ENCODE measurements at regions not wholly inside any gene's neighbourhood (a gene's known extent, or its start where the extent isn't known, plus 50 kb on each side); places are given as distances from the start of the nearest gene placed in this dataset.

DNA sequence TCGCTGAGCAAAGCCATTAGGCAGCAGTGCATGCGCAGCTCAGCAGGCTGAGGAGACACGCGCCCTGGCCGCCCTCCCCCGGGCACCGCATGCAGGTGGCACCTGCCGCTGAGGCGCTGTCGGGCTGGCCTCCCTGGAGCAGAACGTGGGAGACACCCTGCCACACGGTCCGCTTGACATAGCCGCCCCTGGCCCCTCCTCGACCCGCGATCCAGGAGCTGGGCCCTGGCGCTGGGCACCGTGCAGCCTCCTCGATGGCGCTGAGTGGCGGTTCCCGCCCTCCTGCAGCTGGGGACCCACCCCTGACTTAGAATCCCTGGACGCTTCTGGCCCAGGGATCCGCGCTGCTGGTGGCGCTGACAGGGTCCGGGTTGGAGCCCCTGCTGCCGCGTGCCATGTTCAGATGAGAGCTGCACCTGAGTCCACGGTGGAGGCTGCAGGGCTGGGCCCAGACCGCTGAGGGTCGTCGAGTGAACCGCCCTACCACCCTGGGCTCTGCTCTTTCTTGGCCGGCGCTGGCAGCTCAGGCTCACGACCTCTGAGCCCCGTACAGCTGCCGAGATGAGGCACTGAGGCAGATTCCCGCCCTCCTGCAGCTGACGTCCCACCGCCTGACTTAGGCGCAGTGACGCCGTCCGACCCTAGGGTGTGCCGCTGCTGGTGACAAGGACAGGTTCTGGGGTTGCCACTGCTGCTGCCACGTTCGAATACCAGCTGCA lies 116.8 kb downstream of the OR13A1 start:
- DNase-seq (ENCODE audit: low spot score): no peak

GRCh38 chr10:45199205-45199740 lies 116.1 kb downstream of the OR13A1 start:
- DNase-seq (ENCODE audit: low spot score): no peak

- DNase-seq (ENCODE audit: low spot score): no peak
These were observed 114.1 kb downstream of the OR13A1 start for GRCh38 chr10:45201271-45201670.

DNA sequence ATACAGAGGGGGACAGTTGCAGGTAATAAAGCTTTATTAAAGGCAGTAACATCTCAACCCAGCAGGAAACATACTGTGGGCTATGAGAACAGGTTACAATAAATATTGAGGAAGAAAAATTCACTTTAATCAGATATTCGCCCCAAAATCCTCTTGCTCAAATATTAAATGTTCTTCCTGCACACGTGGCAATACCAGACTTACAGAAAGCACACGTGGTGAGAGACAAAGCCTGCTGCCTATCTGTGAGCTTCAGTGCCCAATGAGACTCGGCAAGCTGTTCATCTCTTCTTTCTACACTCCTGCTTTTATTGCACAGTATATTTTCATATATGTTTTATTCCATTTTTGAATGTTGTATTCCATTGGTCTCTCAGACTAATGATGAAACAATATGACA lies 113.2 kb downstream of the OR13A1 start:
- DNase-seq (ENCODE audit: low spot score): no peak

GRCh38 chr10:45204954-45205775 lies 110.2 kb downstream of the OR13A1 start:
- no peak for DNase-seq (ENCODE audit: low spot score)

- DNase-seq (ENCODE audit: low spot score): no peak
These were observed 105.5 kb downstream of the OR13A1 start for GRCh38 chr10:45209888-45210287.

DNA sequence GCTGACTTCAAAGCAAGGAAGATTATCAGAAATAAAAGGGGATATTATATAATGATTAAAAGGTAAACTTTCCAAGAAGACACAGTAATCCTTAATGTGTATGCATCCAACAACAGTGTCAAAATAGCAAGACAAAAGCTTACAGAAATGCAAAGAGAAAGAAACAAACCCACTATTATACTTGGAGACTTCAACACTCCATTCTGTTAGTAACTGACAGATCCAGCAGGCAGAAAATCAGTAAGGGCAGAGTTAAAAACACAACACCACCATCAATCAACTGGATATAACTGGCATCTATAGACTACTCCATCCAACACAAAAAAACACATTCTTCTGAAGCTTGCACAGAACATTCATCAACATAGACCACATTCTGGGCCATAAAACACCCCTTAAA lies 103.8 kb downstream of the OR13A1 start:
- no peak for DNase-seq (ENCODE audit: low spot score)

DNA sequence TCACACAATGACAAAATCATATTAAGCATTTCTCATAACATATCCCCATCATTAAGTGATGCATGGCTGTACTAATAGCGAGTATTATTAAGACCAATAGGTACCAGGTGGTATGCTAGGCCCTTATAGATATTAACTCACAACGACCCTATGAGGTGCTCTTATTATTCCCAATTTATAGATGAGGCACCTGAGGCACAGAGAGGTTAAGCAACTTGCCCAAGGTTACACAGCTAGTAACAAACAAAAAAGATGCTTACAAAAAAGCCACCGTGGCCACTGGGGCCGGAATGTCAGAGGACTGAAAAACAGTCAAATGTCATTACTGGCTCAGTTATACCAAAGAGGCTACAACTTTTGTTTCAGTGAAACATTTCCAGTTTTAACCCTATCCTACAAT lies 96.0 kb downstream of the OR13A1 start:
- DNase-seq (ENCODE audit: low spot score): no peak

- DNase-seq (ENCODE audit: low spot score): no peak
These were observed 94.5 kb downstream of the OR13A1 start for GRCh38 chr10:45220931-45221330.

GRCh38 chr10:45224219-45224841 lies 91.1 kb downstream of the OR13A1 start:
- no peak for DNase-seq (ENCODE audit: low spot score)

GRCh38 chr10:45227042-45227441 lies 88.4 kb downstream of the OR13A1 start:
- DNase-seq (ENCODE audit: low spot score): no peak

- no peak for DNase-seq (ENCODE audit: low spot score)
These were observed 88.0 kb downstream of the OR13A1 start for GRCh38 chr10:45227456-45227855.

DNA sequence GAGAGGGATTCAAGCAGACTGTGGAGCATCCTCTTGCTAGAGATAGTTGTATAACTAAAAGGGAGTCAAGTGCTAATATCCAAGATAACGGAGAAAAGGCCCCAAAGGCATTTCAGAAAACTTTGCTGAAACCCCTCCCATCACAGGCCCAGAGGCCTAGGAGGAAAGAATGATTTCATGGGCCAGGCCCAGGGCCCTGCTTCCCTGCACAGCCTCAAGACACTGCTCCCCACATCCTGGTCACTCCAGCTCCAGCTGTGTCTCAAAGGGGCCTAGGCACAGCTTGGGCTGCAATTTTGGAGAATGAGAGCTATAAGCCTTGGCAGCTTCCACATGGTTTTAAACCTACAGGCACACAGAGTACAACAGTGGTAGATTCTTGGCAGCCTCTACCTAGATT lies 85.6 kb downstream of the OR13A1 start:
- no peak for DNase-seq (ENCODE audit: low spot score)

DNA sequence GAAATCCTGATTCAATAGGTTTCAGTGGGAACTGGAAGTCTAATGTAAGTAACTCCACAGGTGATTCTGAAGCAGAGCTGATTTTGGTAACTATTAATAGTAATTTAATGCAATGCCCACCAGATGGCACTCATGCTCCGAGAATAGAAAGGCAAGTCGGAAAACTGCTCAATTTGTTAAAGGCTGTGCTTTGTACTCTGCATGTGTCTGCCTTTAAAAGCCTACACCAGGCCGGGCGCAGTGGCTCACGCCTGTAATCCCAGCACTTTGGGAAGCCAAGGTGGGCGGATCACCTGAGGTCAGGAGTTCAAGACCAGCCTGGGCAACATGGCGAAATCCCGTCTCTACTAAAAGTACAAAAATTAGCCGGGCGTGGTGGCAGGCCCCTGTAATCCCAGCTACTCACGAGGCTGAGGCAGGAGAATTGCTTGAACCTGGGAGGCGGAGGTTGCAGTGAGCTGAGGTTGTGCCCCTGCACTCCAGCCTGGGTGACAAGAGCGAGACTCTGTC lies 80.1 kb downstream of the OR13A1 start:
- DNase-seq (ENCODE audit: low spot score): peak; percentile 52

DNA sequence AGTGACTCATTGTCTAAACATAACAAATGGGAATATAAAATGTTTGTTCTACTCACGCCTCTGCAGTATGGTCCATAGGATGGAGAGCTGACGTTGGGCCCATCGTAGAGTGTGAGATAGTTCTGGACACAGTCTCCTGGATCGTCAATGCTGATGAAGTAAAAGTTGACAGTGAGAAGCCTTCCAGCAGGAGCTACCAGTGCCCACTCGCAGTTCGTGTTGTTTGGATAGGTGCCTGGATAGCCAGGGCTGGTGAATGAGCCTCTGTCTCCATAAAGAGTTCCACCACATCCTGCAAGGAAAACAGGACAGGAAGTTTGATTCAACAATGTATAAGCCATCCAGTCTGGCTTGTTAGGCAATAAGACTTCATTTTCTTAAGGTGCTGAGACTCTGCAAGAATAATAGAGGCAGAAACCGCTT lies 79.6 kb downstream of the OR13A1 start:
- DNase-seq (ENCODE audit: low spot score): no peak

GRCh38 chr10:45238896-45239295 lies 76.5 kb downstream of the OR13A1 start:
- DNase-seq (ENCODE audit: low spot score): no peak

GRCh38 chr10:45239642-45240041 lies 75.8 kb downstream of the OR13A1 start:
- peak; percentile 55 for DNase-seq (ENCODE audit: low spot score)

DNA sequence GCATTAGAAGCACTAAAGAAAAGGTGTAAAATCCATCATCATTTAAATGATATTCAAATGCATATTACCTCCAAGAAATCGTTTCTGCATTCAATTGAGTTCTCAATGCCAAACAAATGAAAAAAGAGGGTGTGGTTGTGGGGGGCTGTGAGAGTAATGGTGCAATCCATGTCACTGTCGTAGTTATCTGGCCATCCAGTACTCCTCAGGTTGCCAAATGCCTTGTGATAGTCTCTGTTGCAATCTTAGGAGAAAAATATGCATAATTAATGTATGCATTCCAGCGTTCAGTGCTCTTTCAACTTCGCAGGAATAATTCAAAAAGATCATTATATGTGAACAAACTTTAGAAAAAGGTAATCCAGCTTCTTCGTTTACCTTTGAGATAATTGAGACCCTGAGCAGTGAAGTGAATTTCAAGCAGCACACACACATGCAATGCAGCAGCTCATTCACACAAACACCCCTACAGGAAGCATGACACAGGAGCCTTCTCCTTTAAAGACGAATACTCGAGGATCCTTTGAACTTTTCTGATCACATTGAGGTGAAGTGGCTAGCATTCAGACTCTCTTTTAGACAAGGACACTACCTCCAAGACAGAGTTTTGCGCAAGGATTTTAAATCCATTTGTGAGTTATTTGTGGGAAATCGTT lies 73.4 kb downstream of the OR13A1 start:
- DNase-seq (ENCODE audit: low spot score): no peak

DNA sequence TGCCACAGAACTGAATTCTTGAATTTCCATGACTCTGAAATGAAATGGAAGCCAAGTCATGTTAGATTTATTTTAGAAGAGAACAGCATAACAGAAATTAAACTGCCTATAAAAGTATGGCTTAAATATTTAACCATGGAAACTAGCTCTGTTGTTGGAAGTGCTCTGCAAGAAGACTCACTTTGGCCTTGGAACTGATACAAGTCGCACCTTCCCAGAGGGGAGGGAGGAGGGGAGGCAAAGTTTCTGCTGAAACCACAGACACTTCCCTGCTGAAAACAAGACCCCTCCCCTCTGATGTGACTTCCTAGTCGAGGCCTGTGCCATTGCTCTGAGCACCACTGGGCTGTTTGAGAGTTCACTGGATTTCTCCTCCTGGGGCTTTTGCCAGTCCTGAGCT lies 72.1 kb downstream of the OR13A1 start:
- no peak for DNase-seq (ENCODE audit: low spot score)

DNA sequence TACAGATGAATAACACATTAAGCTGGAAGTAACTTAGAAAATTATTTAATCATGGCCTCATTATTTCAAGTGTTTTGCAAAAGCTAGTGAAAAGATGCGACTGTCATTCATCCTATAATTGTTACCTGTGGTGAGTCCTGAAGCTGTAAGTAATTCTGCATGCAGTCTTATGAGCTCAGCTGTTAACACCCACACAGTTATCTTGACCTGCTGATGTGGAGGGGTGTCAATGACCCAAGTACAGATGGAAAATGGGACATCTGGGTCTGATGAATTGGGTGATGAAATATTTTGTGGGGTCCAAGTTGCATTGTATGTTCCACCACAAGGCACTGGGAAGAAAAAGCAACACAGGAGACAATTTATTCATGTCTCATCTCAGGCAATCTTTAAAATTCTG lies 68.9 kb downstream of the OR13A1 start:
- DNase-seq (ENCODE audit: low spot score): no peak

DNA sequence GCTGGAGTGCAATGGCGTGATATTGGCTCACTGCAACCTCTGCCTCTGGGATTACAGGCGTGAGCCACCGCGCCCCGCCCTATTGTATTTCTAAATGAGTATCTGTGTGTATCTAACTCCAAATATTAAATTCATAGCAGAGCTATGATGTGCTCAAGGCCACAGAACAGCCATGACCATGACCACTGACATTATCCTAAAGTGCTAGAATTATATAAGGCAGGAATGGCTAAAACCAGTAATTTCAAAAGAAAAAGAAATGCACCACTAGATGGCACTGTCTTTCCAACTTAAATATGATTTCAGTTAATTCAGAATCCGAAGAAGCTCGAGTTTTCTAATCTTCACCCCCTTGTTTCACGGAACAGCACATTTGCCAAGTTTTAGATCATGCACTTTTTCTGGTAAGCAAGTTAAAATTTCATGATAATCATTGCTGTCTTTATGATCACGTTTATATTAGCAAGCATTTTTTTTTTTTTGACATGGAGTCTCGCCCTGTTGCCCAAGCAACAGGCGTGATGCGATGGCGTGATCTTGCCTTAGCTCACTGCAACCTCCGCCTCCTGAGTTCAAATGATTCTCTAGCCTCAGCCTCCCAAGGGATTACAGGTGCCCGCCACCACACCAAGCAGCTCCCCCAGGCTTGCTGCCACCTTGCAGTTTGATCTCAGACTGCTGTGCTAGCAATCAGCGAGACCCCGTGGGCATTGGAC lies 65.3 kb downstream of the OR13A1 start:
- peak; percentile 60 for DNase-seq (ENCODE audit: low spot score)
